ENCODE measurements at regions not wholly inside any gene's neighbourhood (a gene's known extent, or its start where the extent isn't known, plus 50 kb on each side); places are given as distances from the start of the nearest gene placed in this dataset.

DNA sequence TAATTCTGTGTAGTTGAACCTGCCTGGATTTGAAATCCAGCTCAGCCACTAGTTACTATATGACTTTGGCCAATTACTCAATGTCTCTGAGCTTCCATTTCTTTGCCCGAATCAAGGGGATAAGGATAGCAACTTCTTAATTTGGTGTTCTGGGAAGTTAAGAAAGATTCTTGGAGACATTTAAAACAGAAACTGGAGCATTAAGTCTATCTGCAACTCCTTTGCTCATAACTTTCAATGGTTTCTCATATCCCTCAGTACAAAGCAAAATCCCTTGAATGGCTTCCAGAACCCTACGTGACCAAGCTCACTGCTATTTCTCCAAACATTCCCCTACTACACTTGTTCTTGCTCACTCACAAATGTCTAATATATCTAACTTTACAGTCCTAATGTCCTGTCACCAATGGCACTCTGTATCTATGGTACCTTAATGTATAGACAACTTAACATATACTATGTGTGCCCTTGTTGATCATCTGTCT is 849.1 kb upstream of the SLIT2 start:
- no peak for DNase-seq
- no peak for TF ChIP-seq GATA1 (IDR thresholded peaks at IDR 0.05; ENCODE audit: low read depth, low read length)
- TF ChIP-seq POLR2A (IDR thresholded peaks at IDR 0.05; ENCODE audit: low read length): no peak

DNA sequence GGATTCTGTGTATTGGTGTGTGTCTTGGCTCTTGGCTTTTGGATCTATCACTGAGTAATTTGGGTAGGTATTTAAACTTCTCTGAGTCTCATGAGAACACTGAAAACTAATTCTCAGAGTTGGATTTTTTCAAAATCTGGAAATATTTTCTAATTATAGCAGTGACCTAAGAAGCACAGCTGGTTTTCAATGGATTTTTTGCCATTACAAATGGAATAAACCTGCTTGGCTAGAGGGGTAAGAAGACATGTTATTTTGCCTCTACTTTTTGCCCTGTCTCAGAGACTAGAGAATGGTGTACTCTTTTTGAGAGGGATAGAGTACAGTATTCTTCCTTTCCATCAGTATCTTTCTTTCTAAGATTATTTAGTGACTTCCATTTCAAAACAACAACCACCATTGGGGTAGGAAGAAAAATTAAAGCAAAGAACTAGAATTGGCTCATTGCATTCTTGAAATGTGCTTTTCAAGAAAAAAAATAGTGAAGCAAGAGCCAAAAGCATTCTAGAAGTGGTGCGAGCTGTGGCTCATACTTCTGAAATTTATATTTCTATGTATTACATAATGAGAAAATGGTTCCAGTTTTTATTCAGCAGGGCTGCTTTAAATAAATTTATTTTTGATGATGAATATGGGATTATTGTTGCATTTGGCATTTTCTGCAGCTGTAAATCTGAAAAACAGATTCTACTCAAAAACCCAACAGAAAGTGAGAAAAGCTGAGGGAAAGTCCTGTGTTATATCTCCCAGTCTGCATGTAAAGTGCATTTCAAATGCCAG is 850.2 kb upstream of the SLIT2 start:
- DNase-seq: no peak
- no peak for TF ChIP-seq POLR2A (IDR thresholded peaks at IDR 0.05; ENCODE audit: low read length)
- no peak for TF ChIP-seq GATA1 (IDR thresholded peaks at IDR 0.05; ENCODE audit: low read depth, low read length)

DNA sequence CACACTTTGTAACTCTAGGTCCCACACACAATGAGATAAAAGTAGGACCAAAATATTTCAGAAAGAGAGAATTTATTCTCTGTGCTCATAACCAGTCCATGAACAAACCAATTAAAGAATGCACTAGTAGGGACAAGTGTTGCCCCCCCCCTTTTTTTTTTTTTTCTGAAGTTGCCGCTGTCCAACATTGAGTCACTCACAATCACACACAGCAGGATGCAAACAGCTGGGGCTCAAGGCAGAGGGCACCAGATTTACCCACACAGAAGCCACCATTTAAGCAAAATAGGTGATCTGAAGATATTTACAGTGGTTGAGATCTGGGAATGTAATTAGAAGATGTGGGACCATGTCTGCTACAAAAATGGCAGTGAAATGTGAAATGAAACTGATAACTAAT is 850.9 kb upstream of the SLIT2 start:
- TF ChIP-seq POLR2A (IDR thresholded peaks at IDR 0.05; ENCODE audit: low read length): no peak
- no peak for DNase-seq

DNA sequence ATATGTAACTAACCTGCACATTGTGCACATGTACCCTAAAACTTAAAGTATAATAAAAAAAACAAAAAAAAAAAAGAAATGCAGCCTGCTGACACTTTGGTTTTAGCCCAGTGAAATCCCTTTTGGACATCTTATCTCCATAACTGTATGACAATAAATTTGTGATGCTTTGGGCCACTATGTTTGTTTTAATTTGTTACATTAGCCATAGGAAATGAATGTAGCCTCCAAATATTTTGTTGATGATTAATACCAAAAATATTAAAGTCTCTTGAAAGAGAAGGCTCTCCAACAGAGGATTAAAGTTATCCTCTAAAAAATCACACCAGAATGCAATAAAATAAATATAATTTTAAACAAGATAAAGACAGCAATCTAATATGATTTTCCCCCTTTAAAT is 852.7 kb upstream of the SLIT2 start:
- TF ChIP-seq POLR2A (IDR thresholded peaks at IDR 0.05; ENCODE audit: low read length) (no peak), GATA1 (IDR thresholded peaks at IDR 0.05; ENCODE audit: low read depth, low read length) (no peak)
- no peak for DNase-seq

DNA sequence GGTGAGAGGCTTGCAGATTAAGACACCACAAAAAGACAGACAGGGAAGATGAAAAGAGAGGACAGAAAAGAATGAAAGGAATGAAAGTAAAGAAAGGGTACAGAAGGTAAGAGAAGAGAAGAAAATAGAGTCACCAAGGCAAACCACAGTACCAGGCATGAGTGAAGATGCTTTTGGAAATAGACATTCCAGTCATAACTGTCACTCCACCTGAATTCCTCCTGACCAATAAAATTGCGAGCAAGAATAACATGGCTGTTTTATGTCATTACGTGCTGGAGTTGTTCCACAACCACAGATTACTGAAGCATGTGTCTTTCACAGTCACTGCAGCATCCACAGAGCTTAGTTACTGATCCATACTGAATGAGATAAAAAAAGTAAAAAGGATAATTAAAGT is 864.9 kb upstream of the SLIT2 start:
- TF ChIP-seq GATA1 (IDR thresholded peaks at IDR 0.05; ENCODE audit: low read depth, low read length) (no peak), POLR2A (IDR thresholded peaks at IDR 0.05; ENCODE audit: low read length) (no peak)
- DNase-seq: no peak

DNA sequence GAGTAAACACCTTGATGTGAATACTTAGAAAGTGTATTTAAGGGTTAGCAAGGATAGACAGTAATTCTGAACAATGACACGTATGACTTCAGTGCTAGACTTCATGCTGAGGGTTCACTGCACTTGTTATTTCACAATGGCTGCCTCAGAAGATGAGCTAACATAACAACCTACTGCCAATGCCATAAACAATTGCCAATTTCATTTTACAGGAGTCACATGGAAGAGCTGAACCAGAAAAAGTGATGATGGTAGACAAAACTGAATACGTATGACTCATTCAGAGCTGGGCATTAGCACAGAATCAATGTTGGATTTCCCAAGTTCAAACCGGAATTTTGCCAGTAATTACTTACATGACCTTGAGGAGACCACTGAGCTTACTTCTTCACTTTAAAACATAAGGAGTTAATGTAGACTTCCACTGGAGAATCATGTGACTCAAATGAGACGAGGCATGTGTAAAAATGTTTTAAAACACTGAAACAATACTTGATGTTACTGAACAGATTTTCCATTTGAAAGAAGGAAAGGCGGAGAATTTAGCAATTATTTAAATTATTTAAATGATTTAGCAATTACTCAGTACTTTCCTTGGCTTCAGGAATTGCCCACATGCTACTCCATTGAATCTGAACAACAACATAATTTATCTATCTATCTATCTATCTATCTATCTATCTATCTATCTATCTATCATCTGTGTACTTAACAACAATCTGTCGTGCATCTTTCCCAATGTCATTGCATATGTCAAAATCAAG is 868.5 kb upstream of the SLIT2 start:
- TF ChIP-seq POLR2A (IDR thresholded peaks at IDR 0.05; ENCODE audit: low read length) (no peak), GATA1 (IDR thresholded peaks at IDR 0.05; ENCODE audit: low read depth, low read length) (no peak)
- DNase-seq: no peak

DNA sequence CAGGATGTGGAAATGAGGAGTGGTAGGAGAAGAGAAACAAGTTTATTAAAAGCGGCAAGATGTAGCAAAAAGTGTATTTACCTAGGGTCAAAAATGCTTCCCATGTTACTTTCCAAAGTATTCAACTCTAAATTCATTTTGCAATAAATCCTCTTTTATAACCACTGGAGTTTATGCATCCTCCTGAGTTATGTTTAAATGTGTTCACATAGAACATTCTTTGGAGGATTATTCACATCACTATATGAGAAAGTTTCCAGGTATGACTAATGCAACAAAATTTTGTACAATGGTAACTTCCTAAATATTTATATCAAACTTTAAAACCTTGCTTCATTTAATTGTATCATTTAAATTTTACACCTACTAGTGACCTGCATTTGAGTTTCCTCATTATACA is 870.6 kb upstream of the SLIT2 start:
- no peak for DNase-seq
- no peak for TF ChIP-seq POLR2A (IDR thresholded peaks at IDR 0.05; ENCODE audit: low read length)
- TF ChIP-seq GATA1 (IDR thresholded peaks at IDR 0.05; ENCODE audit: low read depth, low read length): no peak

DNA sequence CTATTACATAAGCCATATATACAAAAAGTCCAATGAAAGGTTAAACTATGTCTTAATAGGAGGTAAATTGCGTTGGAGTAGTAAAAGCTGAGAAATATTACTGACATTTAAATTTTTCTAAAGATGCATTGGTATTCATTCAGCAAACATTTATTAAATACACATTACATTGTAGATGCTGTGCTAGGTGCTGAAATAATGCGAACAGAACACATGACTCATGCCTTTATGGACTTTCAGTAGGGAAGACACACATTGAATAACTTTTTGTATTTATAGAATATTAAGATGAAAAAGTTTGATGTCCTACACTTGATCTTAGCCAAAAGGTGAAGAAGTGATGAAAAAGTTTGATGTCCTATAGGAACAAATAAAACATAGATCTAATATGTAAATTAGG is 871.1 kb upstream of the SLIT2 start:
- no peak for DNase-seq
- TF ChIP-seq POLR2A (IDR thresholded peaks at IDR 0.05; ENCODE audit: low read length) (no peak), GATA1 (IDR thresholded peaks at IDR 0.05; ENCODE audit: low read depth, low read length) (no peak)

DNA sequence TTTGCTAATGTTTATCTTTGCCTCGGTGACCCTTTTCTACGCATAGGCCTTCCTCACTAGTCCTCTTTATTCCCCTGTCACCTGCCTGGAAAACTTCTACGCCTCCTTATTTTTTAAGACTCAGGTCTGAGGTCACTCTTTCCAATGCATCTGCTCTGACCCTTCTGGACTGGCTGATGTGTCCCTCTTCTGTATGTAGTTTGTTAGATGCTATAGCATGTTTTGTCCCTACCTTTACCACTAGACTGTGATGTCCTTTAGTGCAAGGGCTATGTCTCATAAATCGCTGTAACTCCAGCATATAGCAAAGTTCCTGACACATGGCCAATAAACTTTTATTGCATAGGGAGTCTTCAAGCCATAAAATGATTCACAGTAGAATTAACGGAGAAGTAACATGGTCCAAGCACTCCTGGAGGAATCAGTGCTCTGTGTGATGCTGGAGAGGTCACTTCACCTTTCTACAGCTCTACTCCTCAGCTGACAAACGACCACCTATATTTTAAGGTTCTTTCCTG is 872.5 kb upstream of the SLIT2 start:
- DNase-seq: no peak
- TF ChIP-seq GATA1 (IDR thresholded peaks at IDR 0.05; ENCODE audit: low read depth, low read length) (no peak), POLR2A (IDR thresholded peaks at IDR 0.05; ENCODE audit: low read length) (no peak)

DNA sequence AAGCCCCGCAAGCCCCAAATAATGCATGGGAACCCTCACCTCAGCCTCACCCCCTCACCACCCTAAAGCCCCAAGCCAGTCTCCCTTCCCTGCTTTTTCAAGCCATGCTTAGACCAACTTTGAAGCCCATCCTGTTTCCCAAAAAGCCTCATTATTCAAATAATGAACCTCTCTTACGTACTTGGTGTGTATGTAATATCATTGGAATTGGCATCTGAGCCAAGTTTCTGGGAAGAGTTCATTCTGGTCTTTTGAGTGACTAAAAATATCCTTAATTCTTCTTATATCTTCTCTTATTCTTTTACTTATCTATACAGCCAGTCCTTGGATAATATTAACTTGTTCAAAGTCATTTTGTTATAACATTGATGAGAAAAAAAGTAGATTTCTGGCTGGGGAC is 875.8 kb upstream of the SLIT2 start:
- TF ChIP-seq POLR2A (IDR thresholded peaks at IDR 0.05; ENCODE audit: low read length): no peak
- TF ChIP-seq GATA1 (IDR thresholded peaks at IDR 0.05; ENCODE audit: low read depth, low read length): no peak
- no peak for DNase-seq

DNA sequence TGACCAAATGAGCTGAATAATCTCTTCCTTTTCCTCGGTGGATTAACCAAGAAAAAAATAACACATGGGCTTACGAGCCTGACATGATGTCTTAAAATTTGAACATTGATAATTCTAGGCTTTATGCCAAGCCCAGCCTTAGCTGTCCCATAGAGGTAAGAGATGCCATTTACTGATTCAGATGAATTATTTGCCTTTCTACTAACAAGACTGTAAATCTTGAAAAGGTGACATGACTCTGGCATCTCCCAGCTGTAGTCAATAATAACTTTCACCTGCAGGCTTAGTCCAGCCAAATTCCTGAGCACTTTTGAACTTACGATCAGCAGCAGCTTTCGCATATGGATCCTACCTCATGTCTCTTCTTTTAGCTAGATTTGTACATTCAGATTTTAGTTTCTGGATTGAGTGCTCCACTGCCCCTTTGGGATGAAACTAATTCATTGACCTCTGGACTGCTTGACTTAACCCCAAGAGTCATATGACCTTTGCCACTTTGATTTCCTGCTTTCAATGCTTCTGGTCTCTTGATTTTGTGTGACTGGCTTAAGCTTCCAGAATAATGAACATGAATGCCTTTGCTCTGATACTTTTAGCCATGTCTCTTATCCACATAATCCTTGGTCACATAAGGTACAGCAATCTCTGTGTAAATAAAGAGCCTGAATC is 876.4 kb upstream of the SLIT2 start:
- no peak for DNase-seq
- no peak for TF ChIP-seq POLR2A (IDR thresholded peaks at IDR 0.05; ENCODE audit: low read length)
- TF ChIP-seq GATA1 (IDR thresholded peaks at IDR 0.05; ENCODE audit: low read depth, low read length): no peak

DNA sequence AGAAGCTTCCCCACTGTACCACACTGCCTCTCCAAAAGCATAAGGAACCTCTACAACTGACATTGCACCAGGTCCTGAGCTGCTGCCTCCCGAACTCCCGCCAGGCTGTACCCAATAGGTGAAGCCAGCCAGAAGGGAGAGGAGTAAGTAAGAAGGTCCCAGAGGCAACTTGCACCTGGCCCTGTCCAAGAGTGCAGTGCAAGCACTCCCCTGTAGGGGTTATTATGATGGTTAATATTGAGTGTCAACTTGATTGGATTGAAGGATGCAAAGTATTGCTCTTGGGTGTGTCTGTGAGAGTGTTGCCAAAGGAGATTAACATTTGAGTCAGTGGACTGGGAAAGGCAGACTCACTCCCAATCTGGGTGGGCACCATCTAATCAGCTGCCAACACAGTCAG is 879.3 kb upstream of the SLIT2 start:
- TF ChIP-seq GATA1 (IDR thresholded peaks at IDR 0.05; ENCODE audit: low read depth, low read length) (no peak), POLR2A (IDR thresholded peaks at IDR 0.05; ENCODE audit: low read length) (no peak)
- DNase-seq: no peak

DNA sequence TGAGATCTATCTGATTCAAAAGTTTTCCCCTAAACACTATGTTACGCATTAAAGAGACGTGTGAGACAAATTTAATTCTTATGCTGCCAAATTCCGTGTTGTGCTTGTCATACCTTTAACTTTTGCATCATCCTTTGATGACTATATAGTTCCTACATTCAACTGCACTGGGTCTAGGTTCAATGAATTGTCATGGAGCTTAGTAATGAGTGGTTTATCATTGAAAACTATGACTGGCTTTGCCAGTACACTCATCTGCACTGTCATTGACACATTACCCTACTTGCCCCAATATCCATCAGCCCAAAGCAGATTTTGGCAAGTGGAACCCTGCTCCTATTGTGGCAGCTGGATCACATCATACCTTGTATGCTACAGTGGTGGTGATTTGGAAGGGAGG is 882.9 kb upstream of the SLIT2 start:
- no peak for TF ChIP-seq GATA1 (IDR thresholded peaks at IDR 0.05; ENCODE audit: low read depth, low read length)
- TF ChIP-seq POLR2A (IDR thresholded peaks at IDR 0.05; ENCODE audit: low read length): no peak
- no peak for DNase-seq

DNA sequence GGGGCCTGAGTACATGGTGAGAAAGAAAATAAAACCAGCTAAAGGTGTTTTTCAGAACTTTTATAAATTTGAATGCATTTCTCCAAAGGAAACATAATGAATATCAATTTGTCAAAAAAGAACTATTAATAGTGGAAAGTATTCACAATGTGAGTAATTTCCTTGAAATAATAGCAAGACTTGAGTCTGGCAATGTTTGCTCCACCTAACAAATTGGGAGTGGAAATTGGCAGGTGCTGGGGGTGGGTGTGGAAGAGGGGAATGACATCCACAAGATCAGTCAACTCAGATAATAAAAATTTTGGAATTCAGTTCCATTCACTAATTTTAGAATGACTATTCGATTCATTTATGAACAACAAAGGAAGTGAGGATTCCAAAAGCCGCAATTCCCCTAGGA is 884.8 kb upstream of the SLIT2 start:
- no peak for DNase-seq
- no peak for TF ChIP-seq POLR2A (IDR thresholded peaks at IDR 0.05; ENCODE audit: low read length)
- TF ChIP-seq GATA1 (IDR thresholded peaks at IDR 0.05; ENCODE audit: low read depth, low read length): no peak

All from erythroblast (primary cell).